SKM-1 treated with dmso at 0.1 percent for 144 hours (cell line): ENCODE measurements at regions not wholly inside any gene's neighbourhood (a gene's known extent, or its start where the extent isn't known, plus 50 kb on each side); places are given as distances from the start of the nearest gene placed in this dataset.

Experiments used
- DNase-seq: peaks from one replicate; lab custom pipeline; 2025; ENCODE audit not compliant: unreplicated experiment; lab: John Stamatoyannopoulos, UW

GRCh38 chr2:139949242-139949972 lies 1169.2 kb upstream of the NXPH2 start:
- no peak for DNase-seq

- no peak for DNase-seq
Measured at GRCh38 chr2:139946690-139947089, 1166.5 kb upstream of the NXPH2 start.

- no peak for DNase-seq
Measured at GRCh38 chr2:139940686-139941085, 1160.5 kb upstream of the NXPH2 start.

GRCh38 chr2:139925903-139926302 lies 1145.7 kb upstream of the NXPH2 start:
- no peak for DNase-seq

- no peak for DNase-seq
Measured at GRCh38 chr2:139924070-139924469, 1143.9 kb upstream of the NXPH2 start.

- DNase-seq = no peak
Measured at GRCh38 chr2:139918982-139919381, 1138.8 kb upstream of the NXPH2 start.

GRCh38 chr2:139917690-139918384 lies 1137.6 kb upstream of the NXPH2 start:
- no peak for DNase-seq

GRCh38 chr2:139916822-139917221 lies 1136.6 kb upstream of the NXPH2 start:
- DNase-seq = no peak

- DNase-seq = no peak
Measured at GRCh38 chr2:139911160-139911559, 1131.0 kb upstream of the NXPH2 start.

- no peak for DNase-seq
Measured at GRCh38 chr2:139909136-139909535, 1128.9 kb upstream of the NXPH2 start.

GRCh38 chr2:139905624-139906023 lies 1125.4 kb upstream of the NXPH2 start:
- no peak for DNase-seq

GRCh38 chr2:139891636-139892035 lies 1111.4 kb upstream of the NXPH2 start:
- no peak for DNase-seq

- peak; percentile 66 for DNase-seq
Measured at GRCh38 chr2:139885921-139886498, 1105.8 kb upstream of the NXPH2 start.

- DNase-seq = no peak
Measured at GRCh38 chr2:139876964-139877363, 1096.8 kb upstream of the NXPH2 start.

GRCh38 chr2:139876321-139876720 lies 1096.1 kb upstream of the NXPH2 start:
- DNase-seq = no peak

GRCh38 chr2:139872503-139872902 lies 1092.3 kb upstream of the NXPH2 start:
- no peak for DNase-seq

GRCh38 chr2:139872032-139872431 lies 1091.8 kb upstream of the NXPH2 start:
- no peak for DNase-seq

GRCh38 chr2:139867601-139868226 lies 1087.5 kb upstream of the NXPH2 start:
- no peak for DNase-seq

GRCh38 chr2:139864821-139865302 lies 1084.7 kb upstream of the NXPH2 start:
- DNase-seq = no peak

- DNase-seq = no peak
Measured at GRCh38 chr2:139854769-139855483, 1074.7 kb upstream of the NXPH2 start.
